HepG2 (cell line): ENCODE measurements at regions not wholly inside any gene's neighbourhood (a gene's known extent, or its start where the extent isn't known, plus 50 kb on each side); places are given as distances from the start of the nearest gene placed in this dataset.

ENCODE experiments used
- CEBPB ChIP-seq: IDR thresholded peaks from 2 replicates; pipeline ENCODE4 v1.6.1; 2011; ENCODE audit warnings: low read depth, low read length, improper control_type of control experiment, borderline replicate concordance
- EED ChIP-seq: sonication (generic); formaldehyde crosslinking; IDR thresholded peaks from 2 replicates; pipeline ENCODE4 v1.5.0; 2020; ENCODE audit warnings: mild to moderate bottlenecking, missing genetic modification reagents
- FOXP1 ChIP-seq, 2 experiments: fragments of 450-650 bp in 1 of 2; IDR thresholded peaks; 2 replicates each; pipeline ENCODE4 v1.6.1; 2017 to 2018; ENCODE audit warnings: antibody characterized with exemption in 1 of 2
- GPN1 ChIP-seq: sonication (generic); formaldehyde crosslinking; IDR thresholded peaks from 2 replicates; pipeline ENCODE4 v1.5.1; 2020; ENCODE audit warnings: missing genetic modification reagents, borderline replicate concordance
- GTF3A ChIP-seq: sonication (generic); formaldehyde crosslinking; conservative IDR thresholded peaks from 2 replicates; pipeline ENCODE4 v1.4.0; 2020; ENCODE audit warnings: mild to moderate bottlenecking, missing genetic modification reagents
- HMGA1 ChIP-seq: sonication (generic); formaldehyde crosslinking; conservative IDR thresholded peaks from 2 replicates; pipeline ENCODE4 v1.4.0; 2020; ENCODE audit warnings: missing genetic modification reagents
- KAT2B ChIP-seq: fragments of 150-350 bp; IDR thresholded peaks from 2 replicates; pipeline ENCODE4 v1.6.1; 2014; ENCODE audit warnings: low read depth, low read length, borderline replicate concordance
- MEF2D ChIP-seq: sonication (generic); formaldehyde crosslinking; IDR thresholded peaks from 2 replicates; pipeline ENCODE4 v1.5.1; 2020; ENCODE audit warnings: mild to moderate bottlenecking, missing genetic modification reagents
- MIER3 ChIP-seq: IDR thresholded peaks from 2 replicates; pipeline ENCODE4 v1.6.1; 2016; ENCODE audit warnings: missing compliant biosample characterization, borderline replicate concordance
- NCOA5 ChIP-seq: sonication (generic); formaldehyde crosslinking; IDR thresholded peaks from 2 replicates; pipeline ENCODE4 v1.4.0; 2020; ENCODE audit warnings: missing genetic modification reagents
- NFE2L1 ChIP-seq: sonication (generic); formaldehyde crosslinking; IDR thresholded peaks from 2 replicates; pipeline ENCODE4 v1.4.0; 2020; ENCODE audit warnings: missing genetic modification reagents, mild to moderate bottlenecking, borderline replicate concordance
- NR2F6 ChIP-seq, 2 experiments: IDR thresholded peaks; 2 replicates each; pipeline ENCODE4 v1.6.1; 2016; ENCODE audit warnings: antibody characterized with exemption in 1 of 2, mild to moderate bottlenecking in 1 of 2
- PHF21A ChIP-seq: sonication (generic); formaldehyde crosslinking; IDR thresholded peaks from 2 replicates; pipeline ENCODE4 v1.5.0; 2020; ENCODE audit warnings: mild to moderate bottlenecking, missing genetic modification reagents
- RNF2 ChIP-seq: fragments of 450-650 bp; conservative IDR thresholded peaks from 2 replicates; pipeline ENCODE4 v1.6.1; 2016; ENCODE audit warnings: low read depth
- SPEN ChIP-seq: sonication (generic); formaldehyde crosslinking; IDR thresholded peaks from 2 replicates; pipeline ENCODE4 v1.5.1; 2020; ENCODE audit warnings: low read depth, mild to moderate bottlenecking, missing genetic modification reagents
- XBP1 ChIP-seq: sonication (generic); formaldehyde crosslinking; IDR thresholded peaks from 2 replicates; pipeline ENCODE4 v1.5.0; 2020; ENCODE audit warnings: missing genetic modification reagents
- ZBTB20 ChIP-seq: sonication (generic); formaldehyde crosslinking; IDR thresholded peaks from 2 replicates; pipeline ENCODE4 v1.8.1; 2023; ENCODE audit warnings: missing genetic modification reagents, low read depth, mild to moderate bottlenecking, borderline replicate concordance
- ZFX ChIP-seq: sonication (generic); formaldehyde crosslinking; IDR thresholded peaks from 2 replicates; pipeline ENCODE4 v1.4.0; 2020; ENCODE audit warnings: mild to moderate bottlenecking, low read depth, missing genetic modification reagents, moderate library complexity
- ZNF432 ChIP-seq: sonication (generic); formaldehyde crosslinking; IDR thresholded peaks from 2 replicates; pipeline ENCODE4 v1.5.0; 2020; ENCODE audit warnings: missing genetic modification reagents, mild to moderate bottlenecking, borderline replicate concordance
- ZNF549 ChIP-seq: sonication (generic); formaldehyde crosslinking; IDR thresholded peaks from 2 replicates; pipeline ENCODE4 v1.5.0; 2020; ENCODE audit warnings: missing genetic modification reagents
- ZNF746 ChIP-seq: sonication (generic); formaldehyde crosslinking; IDR thresholded peaks from 2 replicates; pipeline ENCODE4 v1.8.0; 2022; ENCODE audit warnings: mild to moderate bottlenecking, missing genetic modification reagents
- ZNF891 ChIP-seq: sonication (generic); formaldehyde crosslinking; IDR thresholded peaks from 2 replicates; pipeline ENCODE4 v1.5.0; 2020; ENCODE audit warnings: mild to moderate bottlenecking, missing genetic modification reagents
- ZSCAN29 ChIP-seq: sonication (generic); formaldehyde crosslinking; conservative IDR thresholded peaks from 2 replicates; pipeline ENCODE4 v1.4.0; 2020; ENCODE audit warnings: mild to moderate bottlenecking, missing genetic modification reagents
- TF ChIP-seq, protein P1 (sequence below): sonication (generic); formaldehyde crosslinking; IDR thresholded peaks from 2 replicates; pipeline ENCODE4 v1.5.0; 2020; ENCODE audit warnings: missing genetic modification reagents
- TF ChIP-seq, protein P2 (sequence below): sonication (generic); formaldehyde crosslinking; IDR thresholded peaks from 2 replicates; pipeline ENCODE4 v1.5.0; 2020; ENCODE audit warnings: mild to moderate bottlenecking, missing genetic modification reagents
- TF ChIP-seq, protein P3 (sequence below): sonication (generic); formaldehyde crosslinking; IDR thresholded peaks from 2 replicates; pipeline ENCODE4 v1.5.1; 2020; ENCODE audit warnings: mild to moderate bottlenecking, missing genetic modification reagents, moderate library complexity
- TF ChIP-seq, protein P4 (sequence below): sonication (generic); formaldehyde crosslinking; IDR thresholded peaks from 2 replicates; pipeline ENCODE4 v1.5.1; 2020; ENCODE audit warnings: mild to moderate bottlenecking, missing genetic modification reagents, borderline replicate concordance

DNA sequence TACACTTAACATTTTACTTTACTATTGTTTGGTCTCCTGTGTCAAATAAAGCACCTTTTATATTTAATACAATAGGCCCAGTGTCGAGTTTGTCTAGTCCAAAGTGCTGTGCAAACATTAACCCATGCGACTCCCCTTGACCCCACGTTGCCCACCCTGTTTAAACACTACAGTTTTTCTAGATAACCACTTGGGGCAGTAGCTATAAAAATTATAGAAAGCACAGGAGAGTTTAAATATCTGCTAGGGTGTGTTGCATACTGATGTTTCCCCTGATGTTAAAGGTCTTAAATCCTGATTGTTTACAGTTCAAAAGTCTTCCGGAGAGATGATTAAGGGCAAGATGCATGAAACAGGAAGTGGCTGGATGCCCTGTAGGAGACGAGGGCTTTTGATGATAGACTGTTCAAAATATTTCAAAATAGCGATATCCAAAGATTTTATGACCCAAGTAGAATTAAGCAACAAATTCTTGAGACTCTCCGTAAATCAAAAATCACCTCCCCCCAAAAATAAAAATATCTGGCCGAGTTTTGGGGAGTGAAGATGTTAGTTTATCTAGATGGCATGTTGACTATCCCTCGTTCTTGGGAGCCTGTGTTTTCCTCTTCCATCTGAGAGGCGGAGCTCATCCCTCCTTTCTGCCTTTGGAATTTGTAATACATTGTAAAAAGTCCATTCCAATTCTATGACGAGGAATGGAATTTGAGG is 167.1 kb downstream of the FGF9 start (continued):
- no peak for TF ChIP-seq ZNF549 (CRISPR knock-in tag)
- no peak for TF ChIP-seq HMGA1 (CRISPR knock-in tag)
- no peak for TF ChIP-seq GTF3A (CRISPR knock-in tag)
- TF ChIP-seq RNF2: no peak
- TF ChIP-seq, protein P1, sequence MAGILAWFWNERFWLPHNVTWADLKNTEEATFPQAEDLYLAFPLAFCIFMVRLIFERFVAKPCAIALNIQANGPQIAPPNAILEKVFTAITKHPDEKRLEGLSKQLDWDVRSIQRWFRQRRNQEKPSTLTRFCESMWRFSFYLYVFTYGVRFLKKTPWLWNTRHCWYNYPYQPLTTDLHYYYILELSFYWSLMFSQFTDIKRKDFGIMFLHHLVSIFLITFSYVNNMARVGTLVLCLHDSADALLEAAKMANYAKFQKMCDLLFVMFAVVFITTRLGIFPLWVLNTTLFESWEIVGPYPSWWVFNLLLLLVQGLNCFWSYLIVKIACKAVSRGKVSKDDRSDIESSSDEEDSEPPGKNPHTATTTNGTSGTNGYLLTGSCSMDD (CRISPR knock-in tag): no peak
- no peak for TF ChIP-seq ZSCAN29 (CRISPR knock-in tag)
- TF ChIP-seq SPEN (CRISPR knock-in tag): no peak
- TF ChIP-seq MEF2D (CRISPR knock-in tag): no peak
- TF ChIP-seq NFE2L1: no peak
- TF ChIP-seq ZNF746 (CRISPR knock-in tag): no peak
- no peak for TF ChIP-seq XBP1
- TF ChIP-seq ZBTB20: no peak
- TF ChIP-seq EED (CRISPR knock-in tag): no peak
- TF ChIP-seq CEBPB: no peak
- TF ChIP-seq, protein P2, sequence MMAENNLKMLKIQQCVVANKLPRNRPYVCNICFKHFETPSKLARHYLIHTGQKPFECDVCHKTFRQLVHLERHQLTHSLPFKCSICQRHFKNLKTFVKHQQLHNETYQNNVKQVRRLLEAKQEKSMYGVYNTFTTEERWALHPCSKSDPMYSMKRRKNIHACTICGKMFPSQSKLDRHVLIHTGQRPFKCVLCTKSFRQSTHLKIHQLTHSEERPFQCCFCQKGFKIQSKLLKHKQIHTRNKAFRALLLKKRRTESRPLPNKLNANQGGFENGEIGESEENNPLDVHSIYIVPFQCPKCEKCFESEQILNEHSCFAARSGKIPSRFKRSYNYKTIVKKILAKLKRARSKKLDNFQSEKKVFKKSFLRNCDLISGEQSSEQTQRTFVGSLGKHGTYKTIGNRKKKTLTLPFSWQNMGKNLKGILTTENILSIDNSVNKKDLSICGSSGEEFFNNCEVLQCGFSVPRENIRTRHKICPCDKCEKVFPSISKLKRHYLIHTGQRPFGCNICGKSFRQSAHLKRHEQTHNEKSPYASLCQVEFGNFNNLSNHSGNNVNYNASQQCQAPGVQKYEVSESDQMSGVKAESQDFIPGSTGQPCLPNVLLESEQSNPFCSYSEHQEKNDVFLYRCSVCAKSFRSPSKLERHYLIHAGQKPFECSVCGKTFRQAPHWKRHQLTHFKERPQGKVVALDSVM (CRISPR knock-in tag): no peak
- no peak for TF ChIP-seq FOXP1 (IDR thresholded peaks at IDR 0.05)
- 0 out of 2 replicates have a peak, but pooled peaks have one; percentile 6 for TF ChIP-seq FOXP1 (CRISPR knock-in tag; IDR thresholded peaks at IDR 0.05)
- no peak for TF ChIP-seq GPN1 (CRISPR knock-in tag)
- TF ChIP-seq, protein P3, sequence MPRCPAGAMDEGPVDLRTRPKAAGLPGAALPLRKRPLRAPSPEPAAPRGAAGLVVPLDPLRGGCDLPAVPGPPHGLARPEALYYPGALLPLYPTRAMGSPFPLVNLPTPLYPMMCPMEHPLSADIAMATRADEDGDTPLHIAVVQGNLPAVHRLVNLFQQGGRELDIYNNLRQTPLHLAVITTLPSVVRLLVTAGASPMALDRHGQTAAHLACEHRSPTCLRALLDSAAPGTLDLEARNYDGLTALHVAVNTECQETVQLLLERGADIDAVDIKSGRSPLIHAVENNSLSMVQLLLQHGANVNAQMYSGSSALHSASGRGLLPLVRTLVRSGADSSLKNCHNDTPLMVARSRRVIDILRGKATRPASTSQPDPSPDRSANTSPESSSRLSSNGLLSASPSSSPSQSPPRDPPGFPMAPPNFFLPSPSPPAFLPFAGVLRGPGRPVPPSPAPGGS (CRISPR knock-in tag): no peak
- TF ChIP-seq ZNF891 (CRISPR knock-in tag): no peak
- no peak; the same call in 1 of the 2 replicates for TF ChIP-seq PHF21A
- peak; percentile 72 for TF ChIP-seq NR2F6 (IDR thresholded peaks at IDR 0.05)
- TF ChIP-seq NR2F6 (CRISPR knock-in tag; IDR thresholded peaks at IDR 0.05): peak; percentile 49
- no peak for TF ChIP-seq MIER3
- TF ChIP-seq ZNF432 (CRISPR knock-in tag): no peak
- no peak for TF ChIP-seq NCOA5 (CRISPR knock-in tag)
- TF ChIP-seq, protein P4, sequence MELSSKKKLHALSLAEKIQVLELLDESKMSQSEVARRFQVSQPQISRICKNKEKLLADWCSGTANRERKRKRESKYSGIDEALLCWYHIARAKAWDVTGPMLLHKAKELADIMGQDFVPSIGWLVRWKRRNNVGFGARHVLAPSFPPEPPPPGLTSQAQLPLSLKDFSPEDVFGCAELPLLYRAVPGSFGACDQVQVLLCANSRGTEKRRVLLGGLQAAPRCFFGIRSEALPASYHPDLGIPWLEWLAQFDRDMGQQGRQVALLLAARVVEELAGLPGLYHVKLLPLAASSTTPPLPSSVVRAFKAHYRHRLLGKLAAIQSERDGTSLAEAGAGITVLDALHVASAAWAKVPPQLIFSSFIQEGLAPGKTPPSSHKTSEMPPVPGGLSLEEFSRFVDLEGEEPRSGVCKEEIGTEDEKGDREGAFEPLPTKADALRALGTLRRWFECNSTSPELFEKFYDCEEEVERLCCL (CRISPR knock-in tag): no peak
- no peak for TF ChIP-seq KAT2B
- TF ChIP-seq ZFX (CRISPR knock-in tag): no peak
